ENCODE measurements at regions not wholly inside any gene's neighbourhood (a gene's known extent, or its start where the extent isn't known, plus 50 kb on each side); places are given as distances from the start of the nearest gene placed in this dataset.

GRCh38 chr13:61470786-61471185 lies 55.1 kb upstream of the PCDH20 start:
- ATAC-seq: no peak

- no peak for ATAC-seq
These were observed 50.6 kb upstream of the PCDH20 start for GRCh38 chr13:61466280-61466679.
